T1000 (cell line): ENCODE measurements at regions not wholly inside any gene's neighbourhood (a gene's known extent, or its start where the extent isn't known, plus 50 kb on each side); places are given as distances from the start of the nearest gene placed in this dataset.
"Not testable (repeated sequence)": the region's sequence is repeated elsewhere in the genome, so short reads cannot be mapped to it uniquely, and the experiment has no call there.

Experiments used
- DNase-seq: peaks from one replicate; lab custom pipeline; 2025; ENCODE audit warnings: mixed read lengths; lab: John Stamatoyannopoulos, UW

- no peak for DNase-seq
Measured at GRCh38 chr21:31609081-31609480, 50.4 kb upstream of the SOD1 start.

GRCh38 chr21:31607791-31608190 lies 51.7 kb upstream of the SOD1 start:
- DNase-seq: no peak

DNA sequence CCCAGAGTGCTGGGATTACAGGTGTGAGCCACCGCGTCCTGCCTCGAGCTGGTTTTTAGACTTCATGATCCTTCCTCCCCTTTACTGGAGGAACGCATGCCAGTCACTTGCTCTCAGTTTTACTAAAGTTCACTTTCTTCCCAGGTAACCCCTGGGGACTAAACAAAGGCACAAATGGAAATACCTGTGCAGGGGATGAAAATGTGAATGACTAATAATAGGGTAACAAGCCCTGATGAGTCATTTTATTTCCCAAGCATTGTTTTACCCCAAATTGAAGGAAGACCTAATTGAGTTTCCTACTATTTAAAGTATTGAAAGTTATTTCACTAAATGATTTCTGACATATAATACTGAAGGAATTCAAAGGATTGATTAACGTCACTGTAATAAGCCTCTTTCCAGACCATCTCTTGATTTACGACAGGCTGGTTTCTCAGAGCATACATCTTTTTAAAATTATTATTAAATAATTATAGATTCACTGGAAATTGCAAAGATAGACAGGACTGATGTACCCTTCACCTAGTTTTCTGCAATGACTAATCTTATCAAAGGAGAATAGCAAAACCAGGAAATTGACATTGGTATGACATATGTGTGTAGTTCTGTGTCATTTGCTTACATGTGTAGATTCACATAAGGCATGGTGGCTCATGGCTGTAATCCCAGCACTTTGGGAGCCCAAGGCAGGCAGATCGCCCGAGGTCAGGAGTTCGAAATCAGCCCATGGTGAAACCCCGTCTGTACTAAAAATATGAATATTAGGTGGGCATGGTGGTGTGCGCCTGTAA lies 53.2 kb upstream of the SOD1 start:
- DNase-seq: no peak

- DNase-seq: no peak
Measured at GRCh38 chr21:31604591-31605190, 54.8 kb upstream of the SOD1 start.

DNA sequence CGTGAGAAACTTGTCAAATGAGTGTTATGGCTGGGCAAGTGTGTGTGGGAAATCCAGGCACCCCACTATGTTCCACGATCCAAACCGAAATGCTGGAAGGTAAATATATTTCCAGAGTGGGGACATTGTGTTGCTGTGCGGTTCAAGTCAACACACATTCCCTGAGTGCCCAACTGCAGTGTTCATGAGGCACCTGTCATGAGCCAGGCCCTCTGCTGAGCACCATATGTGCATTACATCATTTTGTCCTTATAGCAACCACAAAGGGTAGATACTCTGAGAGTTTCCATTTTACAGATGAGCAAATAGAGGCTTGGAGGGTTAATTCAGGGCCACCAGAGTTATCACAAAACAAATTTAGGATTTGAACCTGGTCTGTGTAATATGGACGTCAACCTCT lies 59.9 kb upstream of the SOD1 start:
- DNase-seq: no peak

- DNase-seq: no peak
Measured at GRCh38 chr21:31599013-31599412, 60.5 kb upstream of the SOD1 start.

DNA sequence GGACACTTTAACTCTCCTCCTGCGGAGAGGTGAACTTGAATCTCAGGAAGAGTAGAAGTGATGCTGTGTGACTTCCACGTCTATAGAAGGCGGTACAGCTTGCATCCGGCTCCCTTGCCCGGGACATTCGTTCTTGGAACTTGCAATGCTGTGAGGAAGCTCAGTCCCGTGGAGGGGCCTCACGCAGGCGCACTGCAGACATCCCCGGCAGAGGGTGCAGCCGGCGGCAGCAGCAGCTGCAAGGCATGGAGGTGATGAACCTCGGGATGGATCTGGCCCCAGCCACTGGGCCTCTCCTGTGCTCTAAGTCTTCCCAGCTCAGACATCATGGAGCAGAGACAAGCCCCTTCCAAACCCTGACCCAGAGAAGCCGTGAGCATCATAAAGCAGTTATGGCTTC lies 61.8 kb upstream of the SOD1 start:
- DNase-seq: no peak

GRCh38 chr21:31596055-31596454 lies 63.4 kb upstream of the SOD1 start:
- DNase-seq: no peak

DNA sequence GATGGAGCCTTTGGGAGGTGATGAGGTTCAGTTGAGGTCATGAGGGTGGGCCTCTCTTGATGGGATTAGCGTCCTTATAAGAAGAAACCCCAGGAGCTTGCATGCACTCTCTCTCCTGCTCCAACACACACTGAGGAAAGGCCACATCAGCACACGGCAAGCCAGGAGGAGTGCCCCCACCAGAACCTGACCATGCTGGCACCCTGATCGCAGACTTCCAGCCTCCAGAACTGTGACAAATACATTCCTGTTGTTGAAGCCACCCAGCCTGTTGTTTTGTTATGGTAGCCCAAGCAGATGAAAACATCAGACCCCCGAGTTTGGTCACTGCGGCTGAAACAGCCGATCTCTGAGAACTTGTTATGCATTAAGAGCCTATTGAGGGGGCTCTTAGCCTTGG lies 64.8 kb upstream of the SOD1 start:
- DNase-seq: no peak

- DNase-seq: no peak
Measured at GRCh38 chr21:31594279-31594678, 65.2 kb upstream of the SOD1 start.

- no peak for DNase-seq
Measured at GRCh38 chr21:31592963-31593560, 66.4 kb upstream of the SOD1 start.

- no peak for DNase-seq
Measured at GRCh38 chr21:31592516-31592915, 67.0 kb upstream of the SOD1 start.

- no peak for DNase-seq
Measured at GRCh38 chr21:31589820-31590219, 69.7 kb upstream of the SOD1 start.

DNA sequence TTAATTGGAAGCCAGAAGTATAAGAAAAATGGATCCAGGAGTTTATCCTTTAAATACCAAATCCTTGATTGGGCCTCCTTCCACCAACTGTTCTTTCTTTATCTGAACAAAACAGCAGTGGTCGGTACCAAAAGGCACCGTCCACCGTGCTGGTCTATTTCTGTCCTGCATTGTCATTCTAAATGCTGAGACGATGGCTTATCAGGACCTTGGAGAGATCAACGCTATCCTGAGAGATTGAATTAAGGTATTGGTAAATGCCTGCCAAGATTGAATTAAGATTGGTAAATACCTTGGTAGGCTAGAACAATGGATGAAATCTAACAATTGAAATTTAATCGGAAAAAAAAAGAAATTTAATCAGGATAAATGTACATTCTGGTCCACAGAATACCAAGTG lies 73.4 kb upstream of the SOD1 start:
- no peak for DNase-seq

DNA sequence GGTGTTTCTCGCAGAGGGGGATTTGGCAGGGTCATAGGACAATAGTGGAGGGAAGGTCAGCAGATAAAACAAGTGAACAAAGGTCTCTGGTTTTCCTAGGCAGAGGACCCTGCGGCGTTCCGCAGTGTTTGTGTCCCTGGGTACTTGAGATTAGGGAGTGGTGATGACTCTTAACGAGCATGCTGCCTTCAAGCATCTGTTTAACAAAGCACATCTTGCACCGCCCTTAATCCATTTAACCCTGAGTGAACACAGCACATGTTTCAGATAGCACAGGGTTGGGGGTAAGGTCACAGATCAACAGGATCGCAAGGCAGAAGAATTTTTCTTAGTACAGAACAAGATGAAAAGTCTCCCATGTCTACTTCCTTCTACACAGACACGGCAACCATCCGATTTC lies 75.6 kb upstream of the SOD1 start:
- not testable (repeated sequence) for DNase-seq

- no peak for DNase-seq
Measured at GRCh38 chr21:31583498-31583897, 76.0 kb upstream of the SOD1 start.

- peak; percentile 58 for DNase-seq
Measured at GRCh38 chr21:31580866-31581276, 78.6 kb upstream of the SOD1 start.

- no peak for DNase-seq
Measured at GRCh38 chr21:31577271-31577670, 82.2 kb upstream of the SOD1 start.

- peak; percentile 45 for DNase-seq
Measured at GRCh38 chr21:31576428-31576827, 83.1 kb upstream of the SOD1 start.

GRCh38 chr21:31573217-31573616 lies 86.3 kb upstream of the SOD1 start:
- no peak for DNase-seq

DNA sequence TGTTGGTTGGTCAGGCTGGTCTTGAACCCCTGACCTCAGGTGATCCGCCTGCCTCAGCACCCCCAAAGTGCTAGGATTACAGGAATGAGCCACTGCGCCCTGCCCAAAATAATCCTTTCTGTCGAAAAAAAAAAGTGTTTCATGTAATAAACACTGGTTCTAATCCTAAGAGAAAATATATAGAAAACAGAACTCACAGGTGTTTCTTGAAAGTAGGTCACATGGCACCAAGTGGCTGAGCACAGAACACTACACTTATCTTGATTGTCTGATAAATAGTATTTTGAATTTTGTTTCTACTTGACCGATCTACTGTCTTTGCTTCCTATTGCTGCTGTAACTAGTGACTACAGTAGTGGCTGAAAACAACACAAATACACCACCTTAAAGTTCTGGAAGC lies 87.6 kb upstream of the SOD1 start:
- DNase-seq: no peak

DNA sequence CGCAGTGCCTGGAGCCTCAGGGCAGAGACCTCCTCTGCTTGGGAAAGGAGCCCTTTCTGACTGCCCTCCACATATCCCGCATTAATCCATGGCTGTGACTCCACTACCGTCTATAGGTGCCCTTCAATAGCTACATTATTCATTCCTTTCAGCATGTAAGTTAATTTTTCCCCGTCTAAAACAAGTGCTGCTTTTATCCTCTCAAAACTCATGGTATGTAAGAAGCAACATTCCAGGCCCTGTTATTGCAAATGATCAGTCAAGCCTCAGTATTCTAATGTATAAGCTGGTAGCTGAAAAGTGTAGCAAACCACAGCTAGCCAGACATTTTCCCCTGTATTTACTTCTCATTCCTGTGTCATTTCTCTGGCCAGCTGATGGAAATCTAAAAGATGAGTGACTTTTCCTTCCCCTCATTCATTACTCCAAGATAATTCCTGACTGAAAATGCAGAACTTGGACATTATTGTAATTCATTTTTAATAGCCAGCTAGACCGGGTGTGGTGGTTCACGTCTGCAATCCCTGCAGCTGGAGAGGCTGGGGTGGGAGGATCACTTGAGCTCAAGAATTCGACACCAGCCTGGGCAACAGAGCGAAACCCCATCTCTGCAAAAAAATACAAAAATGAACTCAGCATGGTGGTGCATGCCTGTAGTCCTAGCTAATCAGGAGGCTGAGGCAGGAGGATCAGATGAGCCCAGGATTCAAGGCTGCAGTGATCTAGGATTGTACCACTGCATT lies 88.5 kb upstream of the SOD1 start:
- DNase-seq: no peak

DNA sequence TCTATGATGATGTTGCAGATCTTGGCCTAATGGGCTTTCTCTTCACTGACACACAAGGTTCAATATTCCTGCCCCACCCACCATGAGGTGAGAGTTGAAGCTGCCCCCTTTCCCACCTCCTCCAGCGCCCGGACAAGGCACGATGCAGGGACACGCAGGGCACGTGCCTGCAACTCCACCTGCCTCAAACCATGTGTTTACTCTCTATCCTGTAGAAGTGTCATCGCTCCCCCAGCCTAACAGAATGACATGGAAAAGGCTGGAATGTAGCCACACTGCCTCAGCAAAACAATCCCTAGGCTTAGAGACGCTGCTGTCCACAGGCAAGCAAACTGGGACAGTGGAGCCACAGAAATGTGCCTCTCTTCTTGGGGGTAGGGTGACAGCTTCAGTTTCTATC lies 92.9 kb upstream of the SOD1 start:
- DNase-seq: no peak
